Esophagus muscularis mucosa (tissue), 3 donors: ENCODE measurements at regions not wholly inside any gene's neighbourhood (a gene's known extent, or its start where the extent isn't known, plus 50 kb on each side); places are given as distances from the start of the nearest gene placed in this dataset.
"Not testable (repeated sequence)": the region's sequence is repeated elsewhere in the genome, so short reads cannot be mapped to it uniquely, and the experiment has no call there.

Source experiments
- POLR2A ChIP-seq: fragments of 450-650 bp; IDR thresholded peaks from one replicate; pipeline ENCODE4 v1.6.1; 2017; ENCODE audit warnings: antibody characterized with exemption, moderate library complexity, mild to moderate bottlenecking, low read depth
- POLR2AphosphoS5 ChIP-seq, 2 donors: sonication (generic); formaldehyde crosslinking; IDR thresholded peaks; one replicate each; pipeline ENCODE4 v1.6.1; 2017; ENCODE audit warnings: antibody characterized with exemption in 2 of 2
- TF ChIP-seq, protein P1 (sequence below), 3 experiments: fragments of 200-600 bp in 2 of 3; fragments of 450-650 bp in 1 of 3; sonication (generic) in 2 of 3; IDR thresholded peaks; one replicate each; pipeline ENCODE4 v1.5.1; 2017 to 2019; ENCODE audit warnings: antibody characterized with exemption in 3 of 3, mild to moderate bottlenecking in 2 of 3, moderate library complexity in 1 of 3

DNA sequence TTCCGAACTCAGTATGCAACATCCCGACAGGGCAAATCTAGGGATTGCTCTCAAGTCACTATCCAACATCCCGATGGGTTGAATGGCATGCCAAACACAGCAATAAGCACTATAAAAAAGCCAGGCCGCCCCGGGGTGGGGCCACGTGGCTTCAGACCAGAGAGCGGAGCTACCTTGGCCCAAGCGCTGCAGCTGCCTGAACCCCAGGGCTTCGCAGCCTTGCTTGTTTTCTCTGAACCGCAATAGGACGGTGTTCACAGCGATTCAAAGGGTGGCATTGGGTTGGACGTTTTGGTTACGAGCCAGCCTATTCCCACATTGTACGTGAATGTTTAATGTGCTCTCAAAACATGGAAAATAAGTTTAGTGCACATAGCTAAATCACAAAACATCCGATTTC, 161.0 kb downstream of the SYT15 start:
- TF ChIP-seq, protein P1, sequence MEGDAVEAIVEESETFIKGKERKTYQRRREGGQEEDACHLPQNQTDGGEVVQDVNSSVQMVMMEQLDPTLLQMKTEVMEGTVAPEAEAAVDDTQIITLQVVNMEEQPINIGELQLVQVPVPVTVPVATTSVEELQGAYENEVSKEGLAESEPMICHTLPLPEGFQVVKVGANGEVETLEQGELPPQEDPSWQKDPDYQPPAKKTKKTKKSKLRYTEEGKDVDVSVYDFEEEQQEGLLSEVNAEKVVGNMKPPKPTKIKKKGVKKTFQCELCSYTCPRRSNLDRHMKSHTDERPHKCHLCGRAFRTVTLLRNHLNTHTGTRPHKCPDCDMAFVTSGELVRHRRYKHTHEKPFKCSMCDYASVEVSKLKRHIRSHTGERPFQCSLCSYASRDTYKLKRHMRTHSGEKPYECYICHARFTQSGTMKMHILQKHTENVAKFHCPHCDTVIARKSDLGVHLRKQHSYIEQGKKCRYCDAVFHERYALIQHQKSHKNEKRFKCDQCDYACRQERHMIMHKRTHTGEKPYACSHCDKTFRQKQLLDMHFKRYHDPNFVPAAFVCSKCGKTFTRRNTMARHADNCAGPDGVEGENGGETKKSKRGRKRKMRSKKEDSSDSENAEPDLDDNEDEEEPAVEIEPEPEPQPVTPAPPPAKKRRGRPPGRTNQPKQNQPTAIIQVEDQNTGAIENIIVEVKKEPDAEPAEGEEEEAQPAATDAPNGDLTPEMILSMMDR (IDR thresholded peaks at IDR 0.05): not testable (repeated sequence)
- not testable (repeated sequence) for TF ChIP-seq POLR2AphosphoS5 (IDR thresholded peaks at IDR 0.05); POLR2A
